ENCODE measurements at regions not wholly inside any gene's neighbourhood (a gene's known extent, or its start where the extent isn't known, plus 50 kb on each side); places are given as distances from the start of the nearest gene placed in this dataset.

GRCh38 chr11:112822478-112823274 is 138.5 kb upstream of the NCAM1 start (continued):
- TF ChIP-seq POLR2AphosphoS5 (IDR thresholded peaks at IDR 0.05; ENCODE audit: low read depth, low read length), result no peak
- TF ChIP-seq CEBPB (IDR thresholded peaks at IDR 0.05; ENCODE audit: low read depth), result no peak
- no peak for TF ChIP-seq JUND (IDR thresholded peaks at IDR 0.05)
- no peak for TF ChIP-seq POLR2A (IDR thresholded peaks at IDR 0.05; ENCODE audit: borderline replicate concordance, extremely low read depth, insufficient read depth, insufficient read length)
- no peak for TF ChIP-seq SP1 (IDR thresholded peaks at IDR 0.05; ENCODE audit: low read depth)

GRCh38 chr11:112826026-112826425 is 135.2 kb upstream of the NCAM1 start:
- Histone ChIP-seq H4K20me1 (ENCODE audit: insufficient read depth) (no peaks in the 10 kb centered on the region), H2AFZ (ENCODE audit: low read depth, low read length, poor library complexity, severe bottlenecking) (no peak overlapping the region), H3K27me3 (ENCODE audit: insufficient read depth, low read length) (peaks cover 24% of the 10 kb centered on the region), H3K4me1 (ENCODE audit: control insufficient read depth in 1 of 2, insufficient read depth in 2 of 2, low read length in 2 of 2) (no peaks in the 10 kb centered on the region), H3K79me2 (ENCODE audit: insufficient read depth, low read length) (no peaks in the 10 kb centered on the region), H3K9me2 (ENCODE audit: insufficient read depth) (no peaks in the 10 kb centered on the region), H3K4me2 (ENCODE audit: low read length) (no peak overlapping the region), H3K27ac (ENCODE audit: low read depth, low read length) (no peak overlapping the region), H3K36me3 (ENCODE audit: control insufficient read depth in 1 of 2, insufficient read depth in 2 of 2, low read length in 2 of 2) (no peaks in the 10 kb centered on the region), H3K4me3 (replicated peaks in 1 of 2; ENCODE audit: low read depth in 1 of 2, low read length in 2 of 2) (no peak overlapping the region), H3K9me3 (ENCODE audit: control insufficient read depth in 1 of 2, insufficient read depth in 1 of 2, low read depth in 1 of 2, low read length in 2 of 2) (no peaks in the 10 kb centered on the region), H3K9ac (ENCODE audit: low read length) (no peak overlapping the region)
- RAD21 ChIA-PET (ENCODE audit: low non-redundant PET in 1 of 2, low total read pairs in 2 of 2, uncharacterized antibody in 2 of 2, unreplicated experiment in 2 of 2), result no interaction called here
- POLR2A ChIA-PET, result no interaction called here
- ATAC-seq (no peak), DNase-seq (ENCODE audit: low read depth, low spot score) (no peak)
- intact Hi-C loops (cut with micrococcal nuclease), result no loop called here
- CTCF ChIA-PET, result no interaction called here
- no TSS peak for BruUV-seq (replicated peaks)
- no peak for TF ChIP-seq ATF3 (IDR thresholded peaks at IDR 0.05)
- TF ChIP-seq MAX (IDR thresholded peaks at IDR 0.05), result no peak
- TF ChIP-seq ZFX (IDR thresholded peaks at IDR 0.05), result no peak
- no peak for TF ChIP-seq EZH2 (IDR thresholded peaks at IDR 0.05)
- no peak for TF ChIP-seq CBX3 (IDR thresholded peaks at IDR 0.05; ENCODE audit: low read depth)
- TF ChIP-seq SIN3A (IDR thresholded peaks at IDR 0.05; ENCODE audit: low read depth), result no peak
- no peak for TF ChIP-seq ELF1 (IDR thresholded peaks at IDR 0.05; ENCODE audit: borderline replicate concordance, low read depth)
- TF ChIP-seq EGR1 (IDR thresholded peaks at IDR 0.05; ENCODE audit: low read depth), result no peak
- TF ChIP-seq EZH2phosphoT487 (IDR thresholded peaks at IDR 0.05; ENCODE audit: borderline replicate concordance), result no peak
- TF ChIP-seq ZBTB33 (IDR thresholded peaks at IDR 0.05; ENCODE audit: extremely low read depth, insufficient replicate concordance, low read length), result no peak
- TF ChIP-seq, protein P1, sequence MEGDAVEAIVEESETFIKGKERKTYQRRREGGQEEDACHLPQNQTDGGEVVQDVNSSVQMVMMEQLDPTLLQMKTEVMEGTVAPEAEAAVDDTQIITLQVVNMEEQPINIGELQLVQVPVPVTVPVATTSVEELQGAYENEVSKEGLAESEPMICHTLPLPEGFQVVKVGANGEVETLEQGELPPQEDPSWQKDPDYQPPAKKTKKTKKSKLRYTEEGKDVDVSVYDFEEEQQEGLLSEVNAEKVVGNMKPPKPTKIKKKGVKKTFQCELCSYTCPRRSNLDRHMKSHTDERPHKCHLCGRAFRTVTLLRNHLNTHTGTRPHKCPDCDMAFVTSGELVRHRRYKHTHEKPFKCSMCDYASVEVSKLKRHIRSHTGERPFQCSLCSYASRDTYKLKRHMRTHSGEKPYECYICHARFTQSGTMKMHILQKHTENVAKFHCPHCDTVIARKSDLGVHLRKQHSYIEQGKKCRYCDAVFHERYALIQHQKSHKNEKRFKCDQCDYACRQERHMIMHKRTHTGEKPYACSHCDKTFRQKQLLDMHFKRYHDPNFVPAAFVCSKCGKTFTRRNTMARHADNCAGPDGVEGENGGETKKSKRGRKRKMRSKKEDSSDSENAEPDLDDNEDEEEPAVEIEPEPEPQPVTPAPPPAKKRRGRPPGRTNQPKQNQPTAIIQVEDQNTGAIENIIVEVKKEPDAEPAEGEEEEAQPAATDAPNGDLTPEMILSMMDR (IDR thresholded peaks at IDR 0.05 in 2 of 3, conservative IDR thresholded peaks at IDR 0.05 in 1 of 3; ENCODE audit: borderline replicate concordance in 1 of 3, insufficient read depth in 1 of 3, low read depth in 2 of 3, low read length in 2 of 3), result no peak

Measured in HCT116 (cell line).